ENCODE measurements at regions not wholly inside any gene's neighbourhood (a gene's known extent, or its start where the extent isn't known, plus 50 kb on each side); places are given as distances from the start of the nearest gene placed in this dataset.

GRCh38 chr19:30093966-30094755 is 152.1 kb downstream of the URI1 start:
- Mint-ChIP-seq H3K4me3 (no peak overlapping the region), H3K27me3 (ENCODE audit: low read depth, poor library complexity) (no peaks in the 10 kb centered on the region), H3K9me3 (no peaks in the 10 kb centered on the region), H3K27ac (no peak overlapping the region), H3K36me3 (ENCODE audit: low read depth) (no peaks in the 10 kb centered on the region), H3K4me1 (no peaks in the 10 kb centered on the region)
- no peak for DNase-seq
- TF ChIP-seq CTCF (IDR thresholded peaks at IDR 0.05), result no peak

GRCh38 chr19:30094756-30095140 is 152.7 kb downstream of the URI1 start:
- Mint-ChIP-seq H3K4me1 (no peaks in the 10 kb centered on the region), H3K27me3 (ENCODE audit: low read depth, poor library complexity) (no peaks in the 10 kb centered on the region), H3K4me3 (no peak overlapping the region), H3K9me3 (no peaks in the 10 kb centered on the region), H3K27ac (no peak overlapping the region), H3K36me3 (ENCODE audit: low read depth) (no peaks in the 10 kb centered on the region)
- no peak for DNase-seq
- TF ChIP-seq CTCF (IDR thresholded peaks at IDR 0.05), result no peak

- H3K27me3 Mint-ChIP-seq (ENCODE audit: low read depth, poor library complexity), result no peaks in the 10 kb centered on the region
- no peak overlapping the region for H3K4me3 Mint-ChIP-seq
- H3K27ac Mint-ChIP-seq, result no peak overlapping the region
- H3K4me1 Mint-ChIP-seq, result no peaks in the 10 kb centered on the region
- no peaks in the 10 kb centered on the region for H3K9me3 Mint-ChIP-seq
- no peak for DNase-seq
- H3K36me3 Mint-ChIP-seq (ENCODE audit: low read depth), result no peaks in the 10 kb centered on the region
- TF ChIP-seq CTCF (IDR thresholded peaks at IDR 0.05), result no peak
These were observed 153.1 kb downstream of the URI1 start for GRCh38 chr19:30095171-30095570.

GRCh38 chr19:30096596-30097370 is 154.7 kb downstream of the URI1 start:
- no peak for DNase-seq
- H3K36me3 Mint-ChIP-seq (ENCODE audit: low read depth), result no peaks in the 10 kb centered on the region
- TF ChIP-seq CTCF (IDR thresholded peaks at IDR 0.05), result no peak
- H3K27ac Mint-ChIP-seq, result no peak overlapping the region
- H3K4me1 Mint-ChIP-seq, result peaks cover 2% of the 10 kb centered on the region
- peaks cover 5% of the 10 kb centered on the region for H3K9me3 Mint-ChIP-seq
- no peak overlapping the region for H3K4me3 Mint-ChIP-seq
- no peaks in the 10 kb centered on the region for H3K27me3 Mint-ChIP-seq (ENCODE audit: low read depth, poor library complexity)

- no peaks in the 10 kb centered on the region for H3K27me3 Mint-ChIP-seq (ENCODE audit: low read depth, poor library complexity)
- no peak overlapping the region for H3K4me3 Mint-ChIP-seq
- no peak for TF ChIP-seq CTCF (IDR thresholded peaks at IDR 0.05)
- peaks cover 4% of the 10 kb centered on the region for H3K4me1 Mint-ChIP-seq
- DNase-seq, result no peak
- no peak overlapping the region for H3K27ac Mint-ChIP-seq
- no peaks in the 10 kb centered on the region for H3K36me3 Mint-ChIP-seq (ENCODE audit: low read depth)
- H3K9me3 Mint-ChIP-seq, result peaks cover 8% of the 10 kb centered on the region
These were observed 155.8 kb downstream of the URI1 start for GRCh38 chr19:30097746-30098280.
